Liver (tissue), 3 donors: ENCODE measurements at regions not wholly inside any gene's neighbourhood (a gene's known extent, or its start where the extent isn't known, plus 50 kb on each side); places are given as distances from the start of the nearest gene placed in this dataset.

ENCODE experiments used
- ATF3 ChIP-seq: IDR thresholded peaks from 2 replicates; pipeline ENCODE4 v1.6.1; 2016; ENCODE audit warnings: antibody characterized with exemption
- CTCF ChIP-seq: fragments of 150-350 bp; IDR thresholded peaks from 2 replicates; pipeline ENCODE4 v1.5.1; 2017; ENCODE audit warnings: improper control_type of control experiment, low read depth, low read length; ENCODE audit not compliant: missing input control
- ZBTB33 ChIP-seq: IDR thresholded peaks from 2 replicates; pipeline ENCODE4 v1.6.1; 2016; ENCODE audit warnings: antibody characterized with exemption
- donor health status: healthy.
- donor health status: healthy.

GRCh38 chr3:194782698-194783404, 97.2 kb downstream of the FAM43A start:
- TF ChIP-seq ZBTB33 = no peak
- TF ChIP-seq CTCF = no peak
- no peak for TF ChIP-seq ATF3
